Nephron (organoid): ENCODE measurements at regions not wholly inside any gene's neighbourhood (a gene's known extent, or its start where the extent isn't known, plus 50 kb on each side); places are given as distances from the start of the nearest gene placed in this dataset.

Experiments used
- H3K27ac Mint-ChIP-seq, 3 experiments: 2 replicates each; pipeline ENCODE4 v1.8.0; 2020; ENCODE audit warnings: mixed read lengths in 3 of 3, mild to moderate bottlenecking in 2 of 3, moderate library complexity in 1 of 3
- H3K27me3 Mint-ChIP-seq: 2 replicates; pipeline ENCODE4 v1.8.0; 2021; ENCODE audit warnings: low read depth, mild to moderate bottlenecking, moderate library complexity, mixed read lengths
- H3K36me3 Mint-ChIP-seq: 2 replicates; pipeline ENCODE4 v1.8.0; 2020; ENCODE audit warnings: low read depth, mixed read lengths
- H3K4me1 Mint-ChIP-seq: 2 replicates; pipeline ENCODE4 v1.8.0; 2020; ENCODE audit warnings: mixed read lengths
- H3K4me3 Mint-ChIP-seq, 3 experiments: 2 replicates each; pipeline ENCODE4 v1.8.0; 2020; ENCODE audit warnings: mild to moderate bottlenecking in 3 of 3, mixed read lengths in 3 of 3, moderate library complexity in 2 of 3
- H3K9me3 Mint-ChIP-seq: 2 replicates; pipeline ENCODE4 v1.8.0; 2020; ENCODE audit warnings: mixed read lengths
- TF ChIP-seq, protein P1 (sequence below), 3 experiments: fragments of 200-600 bp; sonication (generic); IDR thresholded peaks; one replicate each; pipeline ENCODE4 v1.5.0; 2021; ENCODE audit warnings: antibody characterized with exemption in 3 of 3; ENCODE audit not compliant: unreplicated experiment in 3 of 3

DNA sequence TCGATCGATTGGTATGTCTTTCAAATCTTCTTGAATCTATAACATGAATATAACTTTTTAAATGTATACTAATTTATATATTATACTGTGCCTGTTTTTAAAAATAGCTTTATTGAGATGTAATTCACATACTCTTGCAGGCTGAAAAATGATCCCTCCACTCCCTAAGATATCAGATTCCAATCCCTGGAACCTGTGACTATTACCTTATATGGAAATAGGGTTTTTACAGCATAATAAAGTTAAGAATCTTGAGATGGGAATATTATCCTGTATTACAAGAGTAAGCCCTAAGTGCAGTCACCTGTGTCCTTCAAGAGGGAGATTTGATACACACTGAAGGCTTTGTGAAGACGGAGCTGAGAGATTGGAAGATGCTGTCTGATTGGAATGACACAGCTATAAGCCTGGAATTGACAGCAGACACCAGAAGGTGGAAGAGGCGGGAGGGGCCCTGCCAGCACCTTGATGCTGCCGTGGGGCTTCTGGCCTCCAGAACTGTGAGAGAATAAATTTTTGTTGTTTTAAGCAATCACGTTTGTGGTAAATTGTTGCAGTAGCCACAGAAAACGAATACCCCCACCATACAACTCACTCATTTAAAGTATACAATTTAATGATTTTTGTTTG, 161.3 kb downstream of the RMI1 start:
- Mint-ChIP-seq H3K27me3 (peaks cover 55% of the 10 kb centered on the region), H3K36me3 (no peaks in the 10 kb centered on the region), H3K27ac (no peak overlapping the region), H3K4me3 (peak overlapping the region in 2 of 3 experiments; percentile 19 to 26), H3K4me1 (peaks cover 43% of the 10 kb centered on the region), H3K9me3 (no peaks in the 10 kb centered on the region)
- TF ChIP-seq, protein P1, sequence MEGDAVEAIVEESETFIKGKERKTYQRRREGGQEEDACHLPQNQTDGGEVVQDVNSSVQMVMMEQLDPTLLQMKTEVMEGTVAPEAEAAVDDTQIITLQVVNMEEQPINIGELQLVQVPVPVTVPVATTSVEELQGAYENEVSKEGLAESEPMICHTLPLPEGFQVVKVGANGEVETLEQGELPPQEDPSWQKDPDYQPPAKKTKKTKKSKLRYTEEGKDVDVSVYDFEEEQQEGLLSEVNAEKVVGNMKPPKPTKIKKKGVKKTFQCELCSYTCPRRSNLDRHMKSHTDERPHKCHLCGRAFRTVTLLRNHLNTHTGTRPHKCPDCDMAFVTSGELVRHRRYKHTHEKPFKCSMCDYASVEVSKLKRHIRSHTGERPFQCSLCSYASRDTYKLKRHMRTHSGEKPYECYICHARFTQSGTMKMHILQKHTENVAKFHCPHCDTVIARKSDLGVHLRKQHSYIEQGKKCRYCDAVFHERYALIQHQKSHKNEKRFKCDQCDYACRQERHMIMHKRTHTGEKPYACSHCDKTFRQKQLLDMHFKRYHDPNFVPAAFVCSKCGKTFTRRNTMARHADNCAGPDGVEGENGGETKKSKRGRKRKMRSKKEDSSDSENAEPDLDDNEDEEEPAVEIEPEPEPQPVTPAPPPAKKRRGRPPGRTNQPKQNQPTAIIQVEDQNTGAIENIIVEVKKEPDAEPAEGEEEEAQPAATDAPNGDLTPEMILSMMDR (IDR thresholded peaks at IDR 0.05; ENCODE audit: unreplicated experiment in 3 of 3), result no peak

DNA sequence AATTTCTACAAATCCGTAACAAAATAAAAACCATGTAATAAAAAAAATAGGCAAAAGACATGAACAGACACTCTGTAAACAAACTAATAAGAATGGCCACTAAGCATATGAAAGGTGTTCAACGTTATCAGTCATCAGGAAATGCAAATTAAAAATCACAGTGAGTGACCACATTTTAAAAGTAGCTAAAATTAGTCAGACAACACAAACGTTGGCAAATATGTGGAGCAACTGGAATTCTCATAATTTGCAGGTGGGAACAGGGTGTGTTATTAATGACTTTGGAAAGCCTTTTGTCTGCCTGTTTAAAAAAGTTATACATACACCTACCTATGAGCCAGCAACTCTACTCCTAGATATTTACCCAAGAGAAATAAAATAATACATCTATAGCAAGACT, 164.4 kb downstream of the RMI1 start:
- H3K27me3 Mint-ChIP-seq, result peaks cover 37% of the 10 kb centered on the region
- no peaks in the 10 kb centered on the region for H3K36me3 Mint-ChIP-seq
- no peaks in the 10 kb centered on the region for H3K9me3 Mint-ChIP-seq
- H3K4me1 Mint-ChIP-seq, result peaks cover 44% of the 10 kb centered on the region
- H3K4me3 Mint-ChIP-seq, result no peak overlapping the region
- TF ChIP-seq, protein P1 (IDR thresholded peaks at IDR 0.05; ENCODE audit: unreplicated experiment in 3 of 3), result no peak
- H3K27ac Mint-ChIP-seq, result no peak overlapping the region

DNA sequence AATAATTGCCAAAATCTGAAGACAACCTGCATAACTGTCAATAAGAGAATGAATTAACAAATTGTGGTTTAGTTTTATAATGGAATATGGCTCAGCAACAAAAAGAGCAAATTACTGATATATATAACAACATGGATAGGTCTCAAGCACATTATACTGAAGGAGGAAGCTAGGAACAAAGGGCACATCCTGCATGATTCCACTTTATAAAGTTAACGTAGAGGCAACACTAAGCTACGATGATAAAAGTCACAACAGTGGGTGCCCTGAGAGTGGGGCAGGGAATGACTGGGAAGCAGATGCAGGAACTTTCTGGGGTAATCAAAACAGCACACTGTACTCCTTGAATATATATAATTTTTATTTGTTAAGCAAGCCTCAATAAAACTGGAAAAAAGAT, 165.2 kb downstream of the RMI1 start:
- TF ChIP-seq, protein P1 (IDR thresholded peaks at IDR 0.05; ENCODE audit: unreplicated experiment in 3 of 3), result no peak
- Mint-ChIP-seq H3K9me3 (no peaks in the 10 kb centered on the region), H3K36me3 (no peaks in the 10 kb centered on the region), H3K27me3 (peaks cover 30% of the 10 kb centered on the region), H3K4me3 (no peak overlapping the region), H3K4me1 (peaks cover 38% of the 10 kb centered on the region), H3K27ac (no peak overlapping the region)

DNA sequence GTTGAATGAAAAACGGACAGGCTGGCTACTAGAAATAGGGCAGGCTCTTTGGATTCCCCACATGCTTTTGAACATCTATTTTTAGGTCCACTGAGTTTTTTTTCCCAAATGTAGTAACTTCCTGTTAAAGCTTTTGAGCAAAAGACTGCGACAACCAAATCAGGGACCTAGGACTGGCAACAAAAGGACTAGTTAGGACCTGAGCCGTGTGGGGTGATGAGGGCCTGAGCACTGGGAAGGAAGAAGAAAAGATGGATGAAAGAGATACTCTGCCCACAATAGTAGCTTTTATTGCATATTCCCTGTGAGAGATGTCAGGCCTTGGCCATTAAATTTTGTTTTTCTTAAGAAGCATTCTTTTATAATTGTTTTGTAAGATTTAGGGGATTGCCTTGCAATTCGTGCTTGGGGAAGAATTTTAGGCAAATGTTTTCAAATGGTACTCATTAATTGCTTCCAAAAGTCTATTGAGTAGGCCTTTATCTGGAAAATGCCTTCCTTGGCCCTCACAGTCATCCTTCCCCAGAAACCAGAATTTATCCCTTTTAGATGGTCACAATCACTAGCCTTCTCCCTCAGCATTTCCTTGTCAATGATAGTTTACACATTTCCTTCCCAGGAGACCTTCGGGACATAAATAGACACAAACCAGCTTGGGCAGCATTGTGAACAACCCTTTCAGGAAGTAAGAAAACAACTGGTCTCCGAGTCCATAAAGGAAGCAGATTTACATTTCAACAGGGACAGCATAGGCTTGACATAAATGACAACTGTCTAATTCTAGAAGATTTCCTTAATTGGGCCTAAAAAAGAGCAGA, 166.5 kb downstream of the RMI1 start:
- Mint-ChIP-seq H3K27me3 (peaks cover 17% of the 10 kb centered on the region), H3K9me3 (no peaks in the 10 kb centered on the region), H3K4me1 (peaks cover 25% of the 10 kb centered on the region), H3K4me3 (peak overlapping the region in 1 of 3 experiments; percentile 17), H3K36me3 (no peaks in the 10 kb centered on the region), H3K27ac (peak overlapping the region; percentile 53 to 66 (median 58))
- TF ChIP-seq, protein P1 (IDR thresholded peaks at IDR 0.05; ENCODE audit: unreplicated experiment in 3 of 3), result no peak

DNA sequence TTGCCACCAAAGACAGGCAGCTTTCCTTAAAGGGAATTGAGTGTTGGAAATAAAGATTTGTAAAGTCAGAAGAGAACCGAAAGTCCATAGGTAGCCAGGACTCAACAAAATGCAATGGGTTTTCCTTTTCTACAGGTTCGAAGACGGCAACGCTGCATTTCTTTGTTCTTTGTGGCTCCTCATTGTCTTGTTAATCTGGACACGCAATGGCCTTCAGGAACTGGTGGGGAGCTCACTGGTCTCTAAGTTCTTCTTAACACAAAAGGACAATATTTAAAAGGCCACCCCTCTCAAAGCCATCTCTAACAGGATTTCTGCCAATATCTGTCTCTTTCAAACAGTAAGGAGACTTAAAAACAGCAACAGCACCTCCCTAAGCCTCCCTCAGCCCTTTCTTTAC, 170.6 kb downstream of the RMI1 start:
- H3K4me1 Mint-ChIP-seq, result peaks cover 19% of the 10 kb centered on the region

More for the DNA sequence above, 170.6 kb downstream of the RMI1 start:
- H3K27me3 Mint-ChIP-seq, result no peaks in the 10 kb centered on the region
- TF ChIP-seq, protein P1 (IDR thresholded peaks at IDR 0.05; ENCODE audit: unreplicated experiment in 3 of 3), result no peak
- H3K9me3 Mint-ChIP-seq, result no peaks in the 10 kb centered on the region
- no peak overlapping the region for H3K27ac Mint-ChIP-seq
- no peak overlapping the region for H3K4me3 Mint-ChIP-seq
- H3K36me3 Mint-ChIP-seq, result no peaks in the 10 kb centered on the region
